D341Med (cell line): ENCODE measurements at regions not wholly inside any gene's neighbourhood (a gene's known extent, or its start where the extent isn't known, plus 50 kb on each side); places are given as distances from the start of the nearest gene placed in this dataset.

Experiments used
- DNase-seq: peaks from one replicate; pipeline ENCODE4 v3.0.0; 2012; ENCODE audit warnings: low spot score

GRCh38 chr1:81388435-81388834 lies 412.3 kb upstream of the ADGRL2 start:
- DNase-seq, result no peak

- DNase-seq, result no peak
Observed at GRCh38 chr1:81387446-81387845, 413.3 kb upstream of the ADGRL2 start.

GRCh38 chr1:81382561-81382960 lies 418.2 kb upstream of the ADGRL2 start:
- DNase-seq, result no peak

GRCh38 chr1:81381881-81382280 lies 418.9 kb upstream of the ADGRL2 start:
- no peak for DNase-seq

DNA sequence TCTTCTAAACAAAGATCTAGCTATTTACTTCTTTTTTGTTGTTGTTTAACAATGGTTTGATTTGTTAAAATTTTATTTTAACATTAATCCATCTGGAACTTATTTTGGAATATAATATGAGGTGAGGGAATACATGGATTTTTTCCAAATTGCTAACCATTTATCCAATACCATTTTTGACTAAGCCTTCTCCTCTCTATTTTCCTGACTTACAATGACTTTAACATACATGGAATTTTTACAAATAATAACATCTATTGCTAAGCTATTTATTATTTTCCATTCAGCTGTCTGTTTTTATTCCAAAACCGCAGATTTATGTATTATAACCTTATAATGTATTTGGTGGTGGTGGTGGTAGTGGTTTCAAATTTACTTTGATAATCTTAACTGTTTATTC lies 420.3 kb upstream of the ADGRL2 start:
- DNase-seq, result no peak

DNA sequence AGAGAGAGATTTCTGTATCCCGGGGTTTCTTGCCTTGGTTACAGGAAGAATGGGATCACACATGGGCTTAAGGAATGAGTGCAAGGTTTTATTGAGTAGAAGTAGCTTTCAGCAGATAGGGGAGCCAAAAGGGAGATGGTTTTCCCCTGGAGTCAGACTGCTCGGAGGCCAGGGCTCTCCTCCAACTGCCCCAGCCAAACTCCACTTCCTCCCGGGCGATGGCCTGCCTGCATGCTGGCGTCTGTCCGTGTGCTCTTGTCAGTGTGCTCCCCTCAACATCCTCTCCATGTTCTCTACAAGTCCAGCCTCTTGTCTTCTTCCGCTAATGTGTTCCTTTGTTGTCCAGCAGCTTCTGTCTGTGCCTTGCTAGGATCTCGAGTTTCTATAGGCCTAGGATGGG lies 421.3 kb upstream of the ADGRL2 start:
- DNase-seq, result no peak

- no peak for DNase-seq
Observed at GRCh38 chr1:81377406-81377805, 423.3 kb upstream of the ADGRL2 start.

- DNase-seq, result no peak
Observed at GRCh38 chr1:81375884-81376548, 424.7 kb upstream of the ADGRL2 start.

DNA sequence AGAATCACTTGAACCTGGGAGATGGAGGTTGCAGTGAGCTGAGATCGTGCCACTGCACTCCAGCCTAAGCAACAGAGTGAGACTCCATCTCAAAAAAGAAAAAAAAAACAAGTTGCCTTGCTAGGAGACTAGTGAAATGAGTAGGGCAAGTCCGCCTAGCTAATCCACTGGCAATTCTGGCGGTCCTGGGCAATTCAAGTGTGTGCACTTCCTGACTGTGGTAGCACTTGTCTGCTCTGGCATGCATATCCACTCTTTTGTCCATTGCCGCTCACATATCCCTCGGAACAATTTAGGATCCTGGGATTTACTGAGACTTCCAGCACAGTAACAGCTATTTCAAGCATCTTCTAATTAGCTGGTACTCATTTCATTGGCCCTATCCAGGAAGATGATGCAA lies 426.3 kb upstream of the ADGRL2 start:
- no peak for DNase-seq

DNA sequence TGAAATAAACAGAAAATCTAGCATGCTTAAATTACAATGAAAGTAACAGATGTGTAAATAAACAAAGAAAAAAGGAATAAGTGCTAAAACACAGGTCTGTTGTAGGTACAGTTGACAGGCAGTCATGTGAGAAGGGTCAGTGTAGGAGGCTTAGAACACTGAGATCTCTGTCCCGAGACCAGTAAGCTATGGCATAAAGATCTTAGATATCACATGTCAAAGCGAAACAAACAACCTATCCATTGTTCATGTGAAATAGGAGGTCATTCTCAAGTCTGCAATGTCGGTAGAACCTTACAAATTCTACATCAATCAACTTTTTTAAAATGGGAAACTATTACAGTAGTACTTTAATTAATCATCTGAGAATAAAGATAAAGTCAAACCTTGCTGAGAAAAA lies 428.9 kb upstream of the ADGRL2 start:
- no peak for DNase-seq

- DNase-seq, result no peak
Observed at GRCh38 chr1:81369833-81370232, 430.9 kb upstream of the ADGRL2 start.

- no peak for DNase-seq
Observed at GRCh38 chr1:81366173-81366572, 434.6 kb upstream of the ADGRL2 start.

GRCh38 chr1:81364088-81364487 lies 436.6 kb upstream of the ADGRL2 start:
- no peak for DNase-seq

- DNase-seq, result no peak
Observed at GRCh38 chr1:81358151-81358550, 442.6 kb upstream of the ADGRL2 start.

GRCh38 chr1:81351864-81352263 lies 448.9 kb upstream of the ADGRL2 start:
- DNase-seq, result no peak

DNA sequence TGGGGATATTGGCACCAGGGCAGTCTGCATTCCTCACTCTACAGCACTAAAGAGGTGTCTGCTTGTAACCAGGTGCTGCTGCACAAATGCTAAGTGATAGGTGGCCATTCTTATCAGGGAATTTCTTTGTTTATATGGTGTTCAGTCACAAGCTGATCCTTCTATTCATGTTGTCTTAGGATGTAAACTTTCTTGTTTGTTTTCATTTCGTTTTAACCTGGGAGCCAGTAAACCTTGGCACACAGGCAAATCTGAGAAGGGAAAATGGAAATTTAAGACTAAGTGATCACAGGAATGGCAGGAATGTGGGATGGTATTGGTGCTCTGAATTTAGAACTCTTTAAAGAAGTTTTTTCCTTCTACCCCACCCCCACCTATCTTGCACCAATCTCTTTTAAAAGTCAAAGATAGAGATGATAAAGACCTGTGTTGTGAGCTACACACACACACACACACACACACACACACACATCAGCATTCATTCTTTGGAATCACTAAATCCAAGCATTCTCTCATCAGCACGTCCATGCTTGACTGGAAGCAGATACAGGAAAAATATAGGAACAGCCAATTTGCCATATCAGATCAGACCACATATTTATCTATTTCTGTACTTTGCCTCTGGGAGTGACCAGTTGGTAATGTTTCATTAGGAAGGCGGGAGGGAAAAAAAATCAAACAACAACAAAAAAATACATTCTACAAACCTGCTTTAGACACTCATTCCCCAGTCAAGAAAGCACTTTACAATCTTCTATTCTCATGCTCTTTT lies 451.4 kb upstream of the ADGRL2 start:
- no peak for DNase-seq

- DNase-seq, result no peak
Observed at GRCh38 chr1:81345110-81345509, 455.6 kb upstream of the ADGRL2 start.

- no peak for DNase-seq
Observed at GRCh38 chr1:81340239-81340638, 460.5 kb upstream of the ADGRL2 start.

DNA sequence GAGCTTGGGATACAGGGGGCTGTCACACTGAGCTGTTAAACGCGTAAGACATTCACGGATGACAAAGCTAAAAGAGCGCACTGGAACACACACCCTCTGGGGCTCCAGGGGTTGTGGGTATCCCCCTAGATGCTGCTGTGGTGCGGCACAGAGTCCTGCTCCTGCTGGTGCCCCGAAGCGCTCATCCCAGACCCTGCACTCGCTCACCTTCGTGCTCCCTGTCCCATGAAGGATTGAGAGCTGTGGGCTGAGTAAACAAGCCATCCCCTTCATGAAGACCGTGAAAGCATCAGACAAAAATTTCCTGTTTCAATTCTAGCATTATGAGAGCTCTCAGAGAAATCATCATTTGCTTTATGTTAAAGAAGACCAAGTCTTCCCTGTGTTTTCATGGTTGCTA lies 463.5 kb upstream of the ADGRL2 start:
- DNase-seq, result no peak

- no peak for DNase-seq
Observed at GRCh38 chr1:81335876-81336275, 464.9 kb upstream of the ADGRL2 start.

DNA sequence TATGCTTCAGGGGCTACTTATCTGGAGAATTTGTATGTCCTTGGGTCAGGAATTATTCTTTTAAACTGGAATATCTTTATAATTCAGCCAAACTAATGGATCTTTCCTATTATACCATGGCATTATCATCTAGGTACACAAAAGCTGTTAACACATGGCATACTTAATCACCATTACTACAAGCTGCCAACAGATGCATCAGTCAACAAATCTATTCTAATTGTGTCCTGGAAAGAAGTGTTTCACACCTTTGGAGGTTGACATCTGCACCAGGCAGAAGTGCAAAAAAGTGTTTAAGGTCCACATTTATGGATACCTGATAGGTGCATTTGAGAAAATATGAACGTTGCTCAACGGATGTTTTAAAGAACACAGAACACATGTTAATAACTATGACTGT lies 470.2 kb upstream of the ADGRL2 start:
- DNase-seq, result no peak

GRCh38 chr1:81330111-81330510 lies 470.6 kb upstream of the ADGRL2 start:
- DNase-seq, result no peak

DNA sequence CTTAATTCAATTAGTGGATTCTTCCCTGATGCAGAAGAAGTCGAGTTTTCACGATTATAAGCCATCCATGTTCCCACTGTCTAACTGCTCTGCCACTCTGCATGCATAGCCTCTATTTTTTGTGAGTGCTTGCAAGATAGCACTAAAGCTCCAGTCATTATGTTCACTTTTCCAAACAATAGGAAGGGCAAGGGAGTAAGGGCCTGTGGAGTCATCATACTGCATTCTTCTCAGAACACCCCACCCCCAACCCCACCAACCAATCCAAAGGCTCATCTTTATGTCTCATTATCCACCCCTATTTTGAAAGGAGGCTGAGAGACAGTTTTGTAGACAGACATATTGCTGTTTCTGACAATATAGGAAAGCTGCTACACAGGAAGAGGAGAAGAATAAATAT lies 471.7 kb upstream of the ADGRL2 start:
- no peak for DNase-seq

- DNase-seq, result no peak
Observed at GRCh38 chr1:81327743-81328142, 473.0 kb upstream of the ADGRL2 start.
